HG02798 (cell line): ENCODE measurements at regions not wholly inside any gene's neighbourhood (a gene's known extent, or its start where the extent isn't known, plus 50 kb on each side); places are given as distances from the start of the nearest gene placed in this dataset.
"Not testable (repeated sequence)": the region's sequence is repeated elsewhere in the genome, so short reads cannot be mapped to it uniquely, and the experiment has no call there.

Experiments
- ATAC-seq: cut with Tn5 transposase; IDR thresholded peaks from one replicate; pipeline ENCODE4 v1.9.1; 2021; ENCODE audit warnings: mild to moderate bottlenecking; ENCODE audit not compliant: unreplicated experiment, poor library complexity

DNA sequence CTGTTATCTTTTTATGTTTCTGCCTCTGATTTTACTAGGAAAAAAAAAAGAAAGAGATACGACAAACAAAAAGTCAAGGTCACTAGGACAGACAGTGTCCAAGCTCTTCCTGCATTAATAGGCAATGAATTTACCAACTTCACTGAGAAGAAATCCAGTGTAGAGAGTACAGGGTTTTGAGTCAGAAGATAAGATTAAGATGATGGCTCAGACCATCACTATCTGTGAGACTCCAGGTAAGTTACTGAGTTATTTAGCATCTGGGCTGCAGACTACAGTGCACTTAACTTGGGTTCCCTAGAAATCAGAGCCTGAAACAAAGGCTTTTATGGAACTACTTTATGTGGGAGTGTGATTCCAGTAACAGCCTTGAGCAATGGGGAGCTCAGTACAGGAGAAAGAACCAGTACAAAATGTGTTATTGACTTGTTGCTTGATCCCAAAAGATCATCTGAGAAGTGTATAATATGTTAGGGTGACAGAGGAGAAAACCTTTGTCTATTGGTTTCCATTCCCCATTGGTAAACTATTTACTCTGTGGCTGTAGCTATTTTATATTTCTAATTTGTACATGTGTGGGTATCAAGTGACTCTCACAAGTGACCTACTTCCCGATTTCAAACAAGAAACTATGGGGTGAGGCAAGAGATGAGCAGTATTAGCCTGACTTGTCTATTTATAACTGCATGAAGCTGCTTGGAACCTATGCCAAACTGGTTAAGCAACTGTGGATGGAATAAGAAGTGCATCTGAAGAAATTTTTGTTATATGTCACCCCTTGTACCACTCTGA is 395.8 kb downstream of the RAB38 start:
- ATAC-seq = no peak

DNA sequence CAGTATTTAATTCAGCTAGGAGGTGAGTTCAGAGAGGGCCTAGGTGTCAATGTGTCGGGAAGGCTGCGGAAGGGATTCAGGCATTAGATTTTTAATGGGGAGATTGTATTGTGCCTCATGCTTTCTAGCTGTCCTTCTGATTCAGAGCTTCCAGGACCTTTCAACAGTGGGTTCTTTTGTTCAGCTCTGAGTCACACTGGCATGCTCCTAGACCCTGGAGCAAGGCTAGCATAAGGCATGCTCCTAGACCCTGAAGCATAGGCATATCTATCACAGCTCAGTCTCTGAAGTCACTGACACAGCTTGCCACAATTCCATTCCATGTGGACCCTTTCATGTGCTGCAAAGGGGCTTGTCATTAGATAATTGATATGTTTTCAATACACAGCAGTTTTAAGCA is 396.9 kb downstream of the RAB38 start:
- no peak for ATAC-seq

DNA sequence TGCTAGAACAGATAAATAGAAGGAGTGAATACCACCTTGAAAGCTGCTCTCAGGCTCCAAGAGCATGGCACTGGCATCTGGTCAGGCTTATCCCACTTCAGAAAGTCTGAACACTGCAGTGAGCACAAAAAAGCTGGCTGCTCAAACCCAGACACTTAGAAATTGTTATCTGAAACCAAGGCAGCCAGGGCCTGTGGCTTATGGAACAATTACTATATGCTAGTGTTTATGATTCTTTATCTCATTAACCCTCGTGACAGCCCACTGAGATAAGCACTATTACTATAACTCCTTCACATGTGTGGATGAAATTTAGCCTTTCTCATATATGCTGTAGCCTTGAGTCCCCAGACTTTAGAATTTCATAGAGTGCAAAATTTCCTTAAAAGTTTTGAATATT is 400.2 kb downstream of the RAB38 start:
- no peak for ATAC-seq

DNA sequence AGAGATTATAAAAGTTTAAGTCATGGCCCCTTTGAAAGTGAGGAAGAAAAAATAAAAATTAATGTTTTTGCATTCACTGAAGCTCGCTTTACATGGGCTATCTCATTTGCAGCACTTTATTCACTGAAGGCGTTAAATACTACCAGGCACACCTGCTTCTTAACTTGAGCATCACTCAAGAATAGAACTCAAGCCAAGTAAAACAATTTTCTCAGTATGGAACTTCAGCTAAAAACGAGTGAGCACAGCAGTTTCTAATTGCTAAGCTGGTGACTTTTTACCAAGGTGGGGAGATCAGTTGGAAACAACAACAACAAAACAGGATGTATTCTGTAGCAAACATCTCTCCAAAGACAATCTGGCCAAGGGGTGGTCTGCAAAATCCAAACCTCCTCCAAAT is 405.6 kb downstream of the RAB38 start:
- no peak for ATAC-seq

DNA sequence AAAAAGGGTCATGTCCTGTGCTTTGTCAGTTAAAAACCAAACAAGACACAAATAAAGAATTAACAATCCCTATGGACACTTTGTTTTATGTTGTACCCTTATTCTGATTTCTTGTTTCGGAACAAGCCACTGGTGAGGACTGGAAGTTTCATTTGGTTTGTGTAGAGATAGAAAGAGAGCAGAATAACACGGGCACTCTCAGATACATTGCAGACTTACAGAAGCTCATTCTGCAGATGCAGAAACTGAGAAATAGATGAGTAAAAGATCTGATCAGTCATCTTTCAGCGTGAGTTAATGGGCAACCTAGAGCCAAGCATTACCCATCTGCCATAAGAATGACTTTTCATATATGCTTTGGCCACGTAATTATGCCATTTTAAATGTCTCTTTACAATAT is 407.6 kb downstream of the RAB38 start:
- no peak for ATAC-seq

DNA sequence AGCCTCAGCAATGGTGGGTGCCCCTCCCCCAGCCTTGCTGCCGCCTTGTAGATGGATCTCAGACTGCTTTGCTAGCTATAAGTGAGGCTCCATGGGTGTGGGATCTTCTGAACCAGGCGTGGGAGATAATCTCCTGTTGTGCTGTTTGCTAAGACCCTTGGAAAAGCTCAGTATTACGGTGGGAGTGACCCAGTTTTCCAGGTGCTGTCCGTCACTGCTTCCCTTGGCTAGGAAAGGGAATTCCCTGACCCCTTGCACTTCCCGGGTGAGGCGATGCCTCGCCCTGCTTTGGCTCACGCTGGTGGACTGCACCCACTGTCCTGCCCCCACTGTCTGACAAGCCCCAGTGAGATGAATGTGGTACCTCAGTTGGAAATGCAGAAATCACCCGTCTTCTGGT is 411.2 kb downstream of the RAB38 start:
- ATAC-seq = not testable (repeated sequence)

DNA sequence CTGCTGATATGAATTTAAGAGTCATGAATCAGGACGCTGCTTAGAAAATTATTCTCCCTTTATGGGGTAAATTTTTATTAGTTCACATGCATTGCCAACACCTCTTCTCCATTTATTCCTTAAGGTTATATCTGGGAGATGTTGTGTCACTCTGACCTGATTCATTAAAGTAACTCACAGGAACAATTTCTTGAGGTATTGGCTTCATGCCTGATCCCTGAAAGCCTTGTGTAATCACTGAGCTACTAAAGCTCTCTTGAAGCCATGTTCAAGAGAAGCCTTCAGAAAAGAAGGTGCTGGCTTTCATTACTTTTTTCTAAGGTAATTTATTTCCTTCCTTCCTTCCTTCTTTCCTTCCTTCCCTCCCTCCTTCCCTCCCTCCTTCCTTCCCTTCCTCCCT is 420.6 kb downstream of the RAB38 start:
- no peak for ATAC-seq

DNA sequence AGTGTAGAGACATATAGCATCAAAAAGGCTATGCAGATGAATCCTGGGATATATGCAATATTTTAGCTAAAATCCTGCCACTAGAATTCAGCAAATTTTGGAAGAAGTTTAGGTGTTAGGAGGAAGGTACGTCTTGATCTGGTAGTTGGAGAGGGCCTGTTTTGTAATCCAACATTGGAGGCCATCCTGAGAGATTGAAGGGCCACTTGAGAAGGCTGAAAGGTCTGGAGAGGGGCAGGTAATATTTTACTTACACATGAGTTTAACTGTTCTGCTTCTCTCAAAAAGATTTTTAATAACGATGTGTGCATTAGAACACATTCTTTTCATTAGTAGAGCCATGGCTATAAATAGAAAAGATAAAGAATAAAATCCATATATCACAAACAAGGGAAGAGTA is 422.1 kb downstream of the RAB38 start:
- ATAC-seq = no peak

DNA sequence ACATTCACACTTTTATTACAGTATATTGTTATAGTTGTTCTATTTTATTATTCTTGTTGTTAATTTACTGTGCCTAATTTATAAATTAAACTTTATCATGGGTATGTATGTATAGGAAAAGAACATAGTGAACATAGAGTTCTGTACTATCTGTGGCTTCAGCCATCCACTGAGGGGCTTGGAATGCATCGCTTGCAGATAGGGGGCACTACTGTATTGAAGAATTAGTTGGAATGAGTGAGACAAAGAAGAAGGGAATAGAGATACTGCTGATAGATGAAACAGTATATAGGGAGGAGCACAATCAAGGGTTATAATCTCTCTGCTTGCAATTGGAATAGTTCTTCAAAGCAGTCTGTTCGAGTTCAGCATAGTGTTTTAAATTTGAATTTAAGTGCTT is 432.2 kb downstream of the RAB38 start:
- ATAC-seq = no peak

DNA sequence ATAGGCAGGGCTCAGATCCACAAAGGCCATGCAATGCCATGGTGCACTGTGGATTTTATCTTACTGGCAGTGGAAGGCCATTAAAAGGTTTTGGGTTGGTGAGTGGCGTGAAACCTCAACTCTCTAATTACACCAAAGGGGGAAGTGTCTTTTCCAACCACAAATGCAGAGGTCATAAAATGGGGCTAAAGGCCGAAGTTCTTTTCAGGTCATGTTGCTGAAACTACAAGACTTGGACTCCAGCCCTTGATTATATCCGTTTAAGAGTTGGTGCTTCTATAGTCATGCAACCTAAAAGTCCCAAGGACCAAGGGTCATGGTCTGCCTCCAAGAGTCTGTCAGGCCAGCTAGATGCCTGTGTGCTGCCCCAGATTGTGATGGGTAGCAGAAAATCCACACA is 434.3 kb downstream of the RAB38 start:
- ATAC-seq = no peak

DNA sequence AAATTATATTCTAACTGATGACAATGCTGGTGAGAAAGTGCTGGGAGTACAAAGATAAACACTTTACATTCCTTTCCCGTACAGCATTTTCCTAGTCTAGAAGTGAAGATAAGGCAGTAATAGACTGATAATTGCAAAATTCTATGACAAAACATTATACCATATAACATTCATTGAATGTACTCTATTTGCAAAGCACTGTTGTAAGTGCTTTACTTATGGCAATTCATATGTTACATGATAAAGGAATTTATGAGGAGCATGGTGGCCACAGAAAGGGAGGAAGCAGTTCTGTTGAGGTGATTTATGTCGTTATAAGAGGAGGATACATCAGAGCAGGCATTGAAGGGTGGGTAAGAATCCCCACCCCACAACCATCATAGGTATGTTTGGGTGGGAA is 434.8 kb downstream of the RAB38 start:
- ATAC-seq = no peak

DNA sequence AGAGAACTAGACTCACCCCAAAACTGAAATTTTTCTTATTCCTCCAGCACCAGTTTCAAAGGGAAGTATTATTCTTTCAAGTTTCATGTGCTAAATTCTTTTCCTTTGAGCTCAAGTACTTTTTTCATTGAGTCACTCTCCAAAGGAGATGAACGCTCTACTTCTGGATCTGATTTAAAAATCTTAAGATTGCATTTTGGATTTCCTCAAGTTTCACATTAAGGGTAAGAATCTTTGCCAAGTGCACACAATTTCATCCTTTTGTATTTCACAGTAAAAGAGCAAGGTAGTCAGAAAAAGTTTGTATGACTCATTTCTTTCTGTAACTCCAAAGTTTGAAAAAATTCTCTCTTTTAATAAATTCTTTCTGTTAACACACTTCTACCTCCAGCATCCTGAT is 435.5 kb downstream of the RAB38 start:
- ATAC-seq = no peak

DNA sequence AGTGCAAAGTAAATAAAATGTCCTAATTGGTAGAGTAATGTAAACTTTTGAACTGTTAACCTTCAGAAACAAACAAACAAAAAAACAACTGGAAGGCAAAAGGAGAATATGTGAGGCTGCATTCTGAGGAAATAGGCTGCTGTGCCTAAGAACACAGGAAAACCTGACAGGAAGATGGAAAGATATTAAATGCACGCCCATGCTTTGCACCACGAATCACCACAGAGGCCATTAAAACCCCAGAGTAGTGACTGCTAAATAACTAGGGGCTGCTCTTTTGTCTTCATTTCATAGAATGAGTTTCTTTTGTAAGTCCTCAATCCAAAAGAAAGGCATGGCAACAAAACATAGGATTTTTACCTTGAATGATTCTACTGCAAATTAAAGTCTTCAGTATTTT is 436.0 kb downstream of the RAB38 start:
- ATAC-seq = no peak

DNA sequence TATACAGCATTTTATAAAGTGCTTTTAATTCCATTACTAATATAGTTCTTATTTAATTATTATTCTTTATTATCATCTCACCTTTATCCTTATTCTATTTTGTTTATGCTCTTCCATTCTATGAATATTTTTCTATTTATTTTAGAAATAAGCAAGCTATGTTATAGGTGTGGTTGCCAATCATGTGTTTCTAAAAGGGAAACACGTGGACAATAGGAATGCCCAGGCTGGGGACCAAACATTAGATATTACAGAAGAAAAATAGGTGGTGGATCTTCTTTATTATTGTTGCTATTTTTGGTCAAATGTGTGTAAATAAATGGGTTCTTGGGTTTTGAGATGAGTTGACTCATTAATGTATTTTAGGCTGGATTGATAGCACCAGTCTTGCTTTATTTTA is 438.3 kb downstream of the RAB38 start:
- no peak for ATAC-seq

DNA sequence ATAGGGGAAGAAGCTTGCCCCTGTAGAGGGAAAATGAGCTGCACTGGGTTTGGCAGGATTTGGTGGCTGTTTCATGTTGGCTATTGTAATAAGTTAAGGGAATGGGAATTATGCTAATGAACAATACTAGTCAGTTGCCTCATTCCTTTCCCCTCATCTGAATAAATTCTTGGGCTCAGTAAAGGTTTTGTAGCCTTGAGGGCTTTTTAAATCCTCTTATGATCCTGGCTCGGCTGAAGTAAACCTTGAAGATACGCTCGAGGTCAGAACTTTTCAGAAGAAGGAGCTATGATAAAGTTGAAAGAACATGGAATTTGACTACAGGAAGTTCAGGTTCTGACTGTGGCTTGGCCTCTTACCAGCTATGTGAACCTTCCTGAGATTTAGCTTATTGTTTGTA is 448.7 kb downstream of the RAB38 start:
- no peak for ATAC-seq

DNA sequence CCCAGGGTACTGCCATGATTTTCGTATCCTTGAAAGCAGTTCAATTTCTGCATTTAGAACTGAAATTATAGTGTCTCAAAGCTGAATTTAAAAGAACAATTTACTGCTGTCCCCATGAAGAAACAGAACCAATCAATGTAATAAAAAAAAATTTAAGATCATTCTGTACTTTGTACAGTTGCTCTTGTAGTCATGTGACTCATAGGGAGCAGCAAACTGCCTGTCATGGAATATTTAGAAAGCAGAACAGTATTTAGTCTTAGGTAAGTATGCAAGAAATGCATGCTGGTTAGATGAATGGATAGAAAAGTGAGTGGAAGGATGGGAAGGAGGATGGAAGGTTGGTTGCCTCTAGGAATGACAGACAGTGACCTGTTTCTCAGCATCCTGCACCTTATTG is 450.9 kb downstream of the RAB38 start:
- ATAC-seq = no peak

DNA sequence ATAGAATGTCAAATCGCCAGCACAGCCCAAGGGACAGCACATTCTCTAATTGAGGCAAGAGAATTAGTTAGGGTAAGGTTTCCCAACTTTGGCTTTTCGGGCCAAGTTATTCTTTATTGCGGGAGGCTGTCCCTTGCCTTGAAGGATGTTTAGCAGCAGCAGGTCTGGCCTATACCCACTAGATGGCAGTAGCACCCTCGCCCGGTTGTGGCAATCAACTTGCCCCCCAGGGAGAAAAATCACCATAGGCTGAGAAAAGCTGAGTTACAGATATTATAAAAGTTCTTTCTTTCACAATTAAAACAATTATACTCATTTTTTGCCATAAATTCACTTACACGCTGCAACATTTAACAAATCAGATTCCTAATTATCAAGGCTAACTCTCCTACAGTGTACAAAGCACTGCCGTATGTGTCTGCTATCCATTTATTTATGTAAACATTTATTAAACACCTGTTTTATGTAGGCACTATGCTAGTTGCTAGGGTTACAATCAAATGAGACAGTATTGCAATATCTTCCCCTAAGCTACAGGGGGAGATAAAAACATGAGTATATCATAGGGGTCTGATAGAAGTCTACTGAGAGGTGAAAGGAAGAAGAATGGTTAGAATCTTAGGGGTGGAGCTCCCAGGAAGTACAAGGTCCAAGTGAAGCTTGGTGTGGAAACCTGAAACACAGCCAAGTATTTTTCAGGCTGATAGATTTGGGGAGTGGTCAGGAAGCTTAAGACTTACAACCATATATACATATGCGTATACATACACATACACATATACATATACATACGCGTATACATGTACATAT is 452.3 kb downstream of the RAB38 start:
- ATAC-seq = peak; percentile 83

DNA sequence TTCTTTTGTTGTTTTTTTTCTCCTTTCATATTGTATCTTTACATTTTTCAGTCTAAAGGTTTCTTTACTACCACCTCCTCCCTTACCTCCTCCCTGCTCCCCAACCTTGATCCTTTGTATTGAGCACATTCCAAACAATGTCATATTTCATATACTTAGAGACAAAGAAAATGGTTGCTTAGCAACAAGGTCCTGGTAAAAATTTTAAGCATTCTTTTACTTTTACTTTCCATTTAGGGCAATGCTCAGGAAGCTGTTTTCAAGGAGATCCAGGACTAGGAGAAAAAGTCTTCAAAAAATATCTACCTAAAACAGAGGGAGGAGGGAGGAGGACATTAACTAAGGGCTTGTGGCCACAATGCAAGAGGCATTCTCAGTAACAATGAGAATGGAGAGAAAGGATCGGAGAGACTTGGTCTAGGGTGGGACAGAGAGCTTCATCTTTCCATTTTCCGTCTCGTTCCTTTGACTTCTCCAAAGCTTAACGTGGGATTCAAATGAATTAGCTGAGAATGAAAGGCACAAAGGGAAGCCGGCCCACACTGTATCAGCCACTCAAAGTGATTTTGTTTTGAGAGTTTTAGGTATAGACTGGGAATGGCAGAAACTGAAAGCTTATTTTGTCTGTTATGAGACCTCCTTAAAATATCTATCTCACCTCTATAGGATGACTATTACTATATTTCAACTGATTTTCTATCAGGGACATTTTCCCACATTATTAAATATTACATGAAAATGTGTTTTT is 455.7 kb downstream of the RAB38 start:
- ATAC-seq = no peak

DNA sequence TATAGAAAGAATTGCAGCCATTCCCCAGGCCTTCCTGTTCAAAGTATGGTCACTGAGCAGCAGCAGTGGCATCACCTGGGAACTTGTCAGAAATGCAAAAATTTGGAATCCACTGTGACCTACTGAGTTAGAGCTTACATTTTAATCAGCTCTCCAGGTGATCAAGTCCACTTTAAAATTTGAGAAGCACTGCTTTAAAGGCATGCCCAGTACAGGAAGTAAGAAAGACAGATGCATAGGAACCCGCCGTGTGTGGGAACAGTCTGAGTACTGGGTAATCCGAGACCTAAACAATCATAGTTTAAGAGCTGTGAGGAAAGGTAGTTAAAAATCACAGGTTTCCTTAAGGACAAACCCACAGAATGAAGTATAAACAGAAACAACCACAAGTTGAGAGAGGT is 462.4 kb downstream of the RAB38 start:
- no peak for ATAC-seq

DNA sequence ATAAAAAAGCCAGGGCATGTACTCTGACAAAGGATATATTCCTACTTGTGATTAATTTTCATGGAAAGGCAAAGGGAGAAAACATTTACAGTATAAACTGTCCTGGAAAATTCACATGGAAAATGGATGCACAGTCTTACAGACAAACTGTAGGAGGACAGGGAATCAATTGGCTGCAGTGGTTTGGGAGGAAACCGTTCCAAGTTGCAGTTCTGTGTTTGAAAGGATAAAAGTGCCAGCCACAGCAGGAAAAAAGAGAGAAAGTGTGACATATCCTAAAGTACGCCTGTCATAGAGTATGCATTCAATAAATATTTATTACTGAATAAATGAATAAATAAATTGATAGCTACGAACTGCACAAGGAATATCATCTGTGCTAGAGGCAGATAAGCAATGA is 462.9 kb downstream of the RAB38 start:
- ATAC-seq = no peak

DNA sequence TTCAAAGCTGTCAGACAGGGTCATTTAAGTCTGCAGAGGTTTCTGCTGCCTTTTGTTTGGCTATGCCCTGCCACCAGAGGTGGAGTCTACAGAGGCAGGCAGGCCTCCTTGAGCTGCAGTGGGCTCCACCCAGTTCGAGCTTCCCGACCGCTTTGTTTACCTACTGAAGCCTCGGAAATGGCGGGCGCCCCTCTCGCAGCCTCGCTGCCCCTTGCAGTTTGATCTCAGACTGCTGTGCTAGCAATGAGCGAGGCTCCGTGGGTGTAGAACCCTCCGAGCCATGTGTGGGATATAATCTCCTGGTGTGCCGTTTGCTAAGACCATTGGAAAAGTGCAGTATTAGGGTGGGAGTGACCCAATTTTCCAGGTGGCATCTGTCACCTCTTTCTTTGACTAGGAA is 471.7 kb downstream of the RAB38 start:
- not testable (repeated sequence) for ATAC-seq
